HepG2 (cell line): ENCODE measurements at regions not wholly inside any gene's neighbourhood (a gene's known extent, or its start where the extent isn't known, plus 50 kb on each side); places are given as distances from the start of the nearest gene placed in this dataset.

Experiments
- ATAC-seq: fragments of 200-7000 bp; cut with Tn5 transposase; 3 replicates; pipeline ENCODE4 v1.9.1; 2020; ENCODE audit warnings: mild to moderate bottlenecking, moderate library complexity
- BruUV-seq: library from RNA; stranded (reverse); fragments of 400-500 nt; replicated peaks from 2 replicates; lab custom pipeline; 2021; lab: Mats Ljungman, UMichigan
- CTCF ChIA-PET: fragments of 300-600 bp; formaldehyde crosslinking; extraction: SDS; loops from one replicate; lab custom pipeline; 2021; ENCODE audit warnings: low total read pairs, inconsistent platforms, low intra/inter-chr PET ratio; lab: Yijun Ruan, JAX
- POLR2A ChIA-PET: fragments of 350-600 bp; sonication (Branson Sonifier 250); formaldehyde crosslinking; loops from one replicate; lab custom pipeline; 2020; ENCODE audit warnings: antibody characterized with exemption, inconsistent platforms; lab: Yijun Ruan, JAX
- DNase-seq: peaks from one replicate; pipeline ENCODE4 v3.0.0-alpha.2; 2015; ENCODE audit warnings: low spot score
- FAIRE-seq: peaks from 3 replicates; lab custom pipeline; 2011; peaks lifted over from hg19 to GRCh38; lab: Jason Lieb, UNC
- H2AFZ ChIP-seq: one replicate; pipeline ENCODE4 v1.6.1; 2011; ENCODE audit warnings: low read length, inconsistent platforms
- H3K27ac ChIP-seq: fragments of 300-600 bp; 3 replicates; pipeline ENCODE4 v1.8.0; 2011; ENCODE audit warnings: mixed run types, mild to moderate bottlenecking, mixed read lengths, low read length, inconsistent platforms; ENCODE audit not compliant: insufficient read depth; ENCODE audit errors: extremely low read length
- H3K27me3 ChIP-seq, 2 experiments: fragments of 200-600 bp in 1 of 2; 2 replicates in 1 of 2; 3 replicates in 1 of 2; pipeline versions ENCODE4 v1.6.0 to v1.8.0; 2011; ENCODE audit warnings: low read length in 2 of 2, mild to moderate bottlenecking in 2 of 2, moderate library complexity in 2 of 2, inconsistent platforms in 1 of 2; ENCODE audit not compliant: insufficient read depth in 2 of 2, control insufficient read depth in 1 of 2
- H3K36me3 ChIP-seq, 2 experiments: fragments of 200-600 bp in 1 of 2; replicated peaks in 1 of 2; 2 replicates in 1 of 2; 3 replicates in 1 of 2; pipeline versions ENCODE4 v1.5.1 to v1.8.0; 2011; ENCODE audit warnings: low read length in 2 of 2, inconsistent platforms in 1 of 2; ENCODE audit not compliant: insufficient read depth in 2 of 2, control insufficient read depth in 1 of 2
- H3K4me1 ChIP-seq: 2 replicates; pipeline ENCODE4 v1.5.1; 2012; ENCODE audit warnings: low read length, inconsistent platforms; ENCODE audit not compliant: insufficient read depth
- H3K4me2 ChIP-seq: 2 replicates; pipeline ENCODE4 v1.6.0; 2011; ENCODE audit warnings: low read depth, low read length, inconsistent platforms
- H3K4me3 ChIP-seq, 3 experiments: fragments of 200-600 bp in 1 of 3; sonication (generic), shearing (Covaris generic) in 1 of 3; replicated peaks in 1 of 3; 2 replicates each; pipeline ENCODE4 v1.5.1; 2011 to 2016; ENCODE audit warnings: low read length in 3 of 3, inconsistent platforms in 2 of 3, low read depth in 2 of 3, mild to moderate bottlenecking in 2 of 3, control low read depth in 1 of 3, mixed read lengths in 1 of 3; ENCODE audit not compliant: insufficient read depth in 1 of 3
- H3K79me2 ChIP-seq: one replicate; pipeline ENCODE4 v1.6.1; 2011; ENCODE audit warnings: low read length, inconsistent platforms; ENCODE audit not compliant: insufficient read depth
- H3K9ac ChIP-seq: 2 replicates; pipeline ENCODE4 v1.6.0; 2011; ENCODE audit warnings: mild to moderate bottlenecking, low read depth, low read length, inconsistent platforms; ENCODE audit not compliant: insufficient read depth
- H3K9me3 ChIP-seq: 2 replicates; pipeline ENCODE4 v1.5.1; 2012; ENCODE audit warnings: mild to moderate bottlenecking, low read length
- H4K20me1 ChIP-seq: 2 replicates; pipeline ENCODE4 v1.6.0; 2011; ENCODE audit warnings: inconsistent platforms, mild to moderate bottlenecking, low read length, moderate library complexity; ENCODE audit not compliant: insufficient read depth
- AGO1 ChIP-seq: fragments of 200-400 bp; formaldehyde crosslinking; IDR thresholded peaks from 2 replicates; pipeline ENCODE4 v1.6.1; 2017; ENCODE audit warnings: mild to moderate bottlenecking, low read depth, low read length, moderate library complexity; ENCODE audit not compliant: poor library complexity, severe bottlenecking
- HHEX ChIP-seq: IDR thresholded peaks from 2 replicates; pipeline ENCODE4 v1.6.1; 2016; ENCODE audit warnings: control low read depth
- MATR3 ChIP-seq: sonication (generic); formaldehyde crosslinking; IDR thresholded peaks from 2 replicates; pipeline ENCODE4 v1.4.0; 2020; ENCODE audit warnings: missing genetic modification reagents
- MXI1 ChIP-seq: IDR thresholded peaks from 3 replicates; pipeline ENCODE4 v1.6.1; 2012; ENCODE audit warnings: low read depth, low read length, inconsistent platforms, borderline replicate concordance
- PHF8 ChIP-seq: sonication (generic); formaldehyde crosslinking; IDR thresholded peaks from 2 replicates; pipeline ENCODE4 v1.5.0; 2020; ENCODE audit warnings: missing genetic modification reagents
- REXO4 ChIP-seq: sonication (generic); formaldehyde crosslinking; IDR thresholded peaks from 2 replicates; pipeline ENCODE4 v1.8.0; 2022; ENCODE audit warnings: missing genetic modification reagents, mild to moderate bottlenecking, borderline replicate concordance
- SATB2 ChIP-seq: sonication (generic); formaldehyde crosslinking; IDR thresholded peaks from 2 replicates; pipeline ENCODE4 v1.5.0; 2020; ENCODE audit warnings: missing genetic modification reagents
- SRSF1 ChIP-seq: fragments of 200-400 bp; formaldehyde crosslinking; optimal IDR thresholded peaks from 2 replicates; pipeline ENCODE3; 2017; ENCODE audit warnings: mild to moderate bottlenecking, low read depth, low read length, moderate library complexity
- TMF1 ChIP-seq: sonication (generic); formaldehyde crosslinking; IDR thresholded peaks from 2 replicates; pipeline ENCODE4 v1.8.1; 2022; ENCODE audit warnings: low read depth, missing genetic modification reagents
- ZNF274 ChIP-seq: sonication (generic); formaldehyde crosslinking; IDR thresholded peaks from 2 replicates; pipeline ENCODE4 v1.5.1; 2020; ENCODE audit warnings: mild to moderate bottlenecking, missing genetic modification reagents
- ZNF567 ChIP-seq: sonication (generic); formaldehyde crosslinking; IDR thresholded peaks from 2 replicates; pipeline ENCODE4 v1.8.1; 2023; ENCODE audit warnings: mild to moderate bottlenecking, missing genetic modification reagents, borderline replicate concordance
- ZNF589 ChIP-seq: sonication (generic); formaldehyde crosslinking; conservative IDR thresholded peaks from 2 replicates; pipeline ENCODE4 v1.8.0; 2022; ENCODE audit warnings: mild to moderate bottlenecking, moderate library complexity, missing genetic modification reagents
- ZSCAN22 ChIP-seq: sonication (generic); formaldehyde crosslinking; IDR thresholded peaks from 2 replicates; pipeline ENCODE4 v1.4.0; 2020; ENCODE audit warnings: mild to moderate bottlenecking, missing genetic modification reagents
- WGBS: methylation state at CpG from one replicate; pipeline ENCODE4 v1.1.6; 2017; ENCODE audit warnings: low lambda C conversion rate; 5-methylcytosine and 5-hydroxymethylcytosine counted together
- in situ Hi-C: cut with HindIII; loops from 2 replicates; pipeline ENCODE4 v1.10.0; 2017; ENCODE audit warnings: low pct_unique_long_range_greater_than_20kb; ENCODE audit not compliant: extremely low pct_ligation_motif_present
- intact Hi-C: fragments of 100-400 bp; cut with micrococcal nuclease; formaldehyde crosslinking; loops from one replicate; pipeline ENCODE4 v1.10.0; 2022; ENCODE audit not compliant: unreplicated experiment
- TF ChIP-seq, protein P1 (sequence below): sonication (generic); formaldehyde crosslinking; IDR thresholded peaks from 2 replicates; pipeline ENCODE4 v1.4.0; 2020; ENCODE audit warnings: missing genetic modification reagents, borderline replicate concordance
- TF ChIP-seq, protein P2 (sequence below): sonication (generic); formaldehyde crosslinking; IDR thresholded peaks from 2 replicates; pipeline ENCODE4 v1.4.0; 2020; ENCODE audit warnings: missing genetic modification reagents
- TF ChIP-seq, protein P3 (sequence below): IDR thresholded peaks from 2 replicates; pipeline ENCODE4 v1.6.1; 2016; ENCODE audit warnings: missing compliant biosample characterization, missing genetic modification reagents, borderline replicate concordance

DNA sequence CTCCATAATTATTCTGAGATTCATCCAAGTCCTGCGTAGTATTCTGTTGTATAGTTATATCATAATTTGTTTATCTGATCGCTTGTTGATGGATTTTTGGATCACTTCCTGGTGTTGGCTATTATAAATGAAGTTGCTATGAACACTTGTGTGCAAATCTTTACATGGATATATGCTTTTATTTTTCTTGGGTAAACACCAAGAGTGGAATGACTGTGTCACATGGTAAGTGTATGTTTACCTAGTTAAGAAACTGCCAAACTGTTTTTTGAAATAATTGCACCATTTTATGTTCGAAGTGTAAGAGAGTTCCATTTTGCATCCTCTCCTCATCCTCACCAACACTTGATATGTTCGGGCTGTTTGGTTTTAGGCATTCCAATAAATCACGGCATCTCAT is 360.4 kb upstream of the FRG2C start:
- H4K20me1 ChIP-seq = no peaks in the 10 kb centered on the region
- DNase-seq = no peak
- H3K4me3 ChIP-seq = no peak overlapping the region
- TF ChIP-seq REXO4 (no peak), MATR3 (CRISPR knock-in tag) (no peak), ZNF589 (no peak), ZNF274 (no peak), SATB2 (CRISPR knock-in tag) (no peak), HHEX (CRISPR knock-in tag) (no peak), MXI1 (no peak), SRSF1 (no peak), ZSCAN22 (CRISPR knock-in tag) (no peak), PHF8 (no peak), TMF1 (CRISPR knock-in tag) (no peak), ZNF567 (CRISPR knock-in tag) (no peak), AGO1 (no peak)
- TF ChIP-seq, protein P1, sequence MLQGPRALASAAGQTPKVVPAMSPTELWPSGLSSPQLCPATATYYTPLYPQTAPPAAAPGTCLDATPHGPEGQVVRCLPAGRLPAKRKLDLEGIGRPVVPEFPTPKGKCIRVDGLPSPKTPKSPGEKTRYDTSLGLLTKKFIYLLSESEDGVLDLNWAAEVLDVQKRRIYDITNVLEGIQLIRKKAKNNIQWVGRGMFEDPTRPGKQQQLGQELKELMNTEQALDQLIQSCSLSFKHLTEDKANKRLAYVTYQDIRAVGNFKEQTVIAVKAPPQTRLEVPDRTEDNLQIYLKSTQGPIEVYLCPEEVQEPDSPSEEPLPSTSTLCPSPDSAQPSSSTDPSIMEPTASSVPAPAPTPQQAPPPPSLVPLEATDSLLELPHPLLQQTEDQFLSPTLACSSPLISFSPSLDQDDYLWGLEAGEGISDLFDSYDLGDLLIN (CRISPR knock-in tag) = no peak
- TF ChIP-seq, protein P2, sequence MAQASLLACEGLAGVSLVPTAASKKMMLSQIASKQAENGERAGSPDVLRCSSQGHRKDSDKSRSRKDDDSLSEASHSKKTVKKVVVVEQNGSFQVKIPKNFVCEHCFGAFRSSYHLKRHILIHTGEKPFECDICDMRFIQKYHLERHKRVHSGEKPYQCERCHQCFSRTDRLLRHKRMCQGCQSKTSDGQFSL (CRISPR knock-in tag) = no peak
- TF ChIP-seq, protein P3, sequence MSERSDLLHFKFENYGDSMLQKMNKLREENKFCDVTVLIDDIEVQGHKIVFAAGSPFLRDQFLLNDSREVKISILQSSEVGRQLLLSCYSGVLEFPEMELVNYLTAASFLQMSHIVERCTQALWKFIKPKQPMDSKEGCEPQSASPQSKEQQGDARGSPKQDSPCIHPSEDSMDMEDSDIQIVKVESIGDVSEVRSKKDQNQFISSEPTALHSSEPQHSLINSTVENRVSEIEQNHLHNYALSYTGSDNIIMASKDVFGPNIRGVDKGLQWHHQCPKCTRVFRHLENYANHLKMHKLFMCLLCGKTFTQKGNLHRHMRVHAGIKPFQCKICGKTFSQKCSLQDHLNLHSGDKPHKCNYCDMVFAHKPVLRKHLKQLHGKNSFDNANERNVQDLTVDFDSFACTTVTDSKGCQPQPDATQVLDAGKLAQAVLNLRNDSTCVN (CRISPR knock-in tag) = no peak
- TF ChIP-seq, all 625 proteins: peak for 0
- ChIA-PET CTCF (no interaction called here), POLR2A (no interaction called here)
- H3K27ac ChIP-seq = no peak overlapping the region
- ATAC-seq (no peak), FAIRE-seq (no peak)
- no peaks in the 10 kb centered on the region for H3K9me3 ChIP-seq
- H3K27me3 ChIP-seq = peaks cover 0 to 3% of the 10 kb centered on the region in 2 experiments; a peak in 1 of 5 replicates
- no peak overlapping the region for H2AFZ ChIP-seq
- H3K4me2 ChIP-seq = no peak overlapping the region
- intact Hi-C loops = no loop called here
- H3K36me3 ChIP-seq = no peaks in the 10 kb centered on the region
- H3K4me1 ChIP-seq = no peaks in the 10 kb centered on the region
- no peak overlapping the region for H3K9ac ChIP-seq
- BruUV-seq = no TSS peak
- no peaks in the 10 kb centered on the region for H3K79me2 ChIP-seq
- in situ Hi-C loops = no loop called here
- 21% methylated on average over 5 of the region's 5 CpGs for WGBS
